HepG2 (cell line): ENCODE measurements at regions not wholly inside any gene's neighbourhood (a gene's known extent, or its start where the extent isn't known, plus 50 kb on each side); places are given as distances from the start of the nearest gene placed in this dataset.

ENCODE experiments used
- ATAC-seq: fragments of 200-7000 bp; cut with Tn5 transposase; 3 replicates; pipeline ENCODE4 v1.9.1; 2020; ENCODE audit warnings: mild to moderate bottlenecking, moderate library complexity
- BruUV-seq: library from RNA; stranded (reverse); fragments of 400-500 nt; replicated peaks from 2 replicates; lab custom pipeline; 2021; lab: Mats Ljungman, UMichigan
- CTCF ChIA-PET: fragments of 300-600 bp; formaldehyde crosslinking; extraction: SDS; loops from one replicate; lab custom pipeline; 2021; ENCODE audit warnings: low total read pairs, inconsistent platforms, low intra/inter-chr PET ratio; lab: Yijun Ruan, JAX
- POLR2A ChIA-PET: fragments of 350-600 bp; sonication (Branson Sonifier 250); formaldehyde crosslinking; loops from one replicate; lab custom pipeline; 2020; ENCODE audit warnings: antibody characterized with exemption, inconsistent platforms; lab: Yijun Ruan, JAX
- DNase-seq: peaks from one replicate; pipeline ENCODE4 v3.0.0-alpha.2; 2015; ENCODE audit warnings: low spot score
- FAIRE-seq: peaks from 3 replicates; lab custom pipeline; 2011; peaks lifted over from hg19 to GRCh38; lab: Jason Lieb, UNC
- H2AFZ ChIP-seq: one replicate; pipeline ENCODE4 v1.6.1; 2011; ENCODE audit warnings: low read length, inconsistent platforms
- H3K27ac ChIP-seq: fragments of 300-600 bp; 3 replicates; pipeline ENCODE4 v1.8.0; 2011; ENCODE audit warnings: mixed run types, mild to moderate bottlenecking, mixed read lengths, low read length, inconsistent platforms; ENCODE audit not compliant: insufficient read depth; ENCODE audit errors: extremely low read length
- H3K27me3 ChIP-seq, 2 experiments: fragments of 200-600 bp in 1 of 2; 2 replicates in 1 of 2; 3 replicates in 1 of 2; pipeline versions ENCODE4 v1.6.0 to v1.8.0; 2011; ENCODE audit warnings: low read length in 2 of 2, mild to moderate bottlenecking in 2 of 2, moderate library complexity in 2 of 2, inconsistent platforms in 1 of 2; ENCODE audit not compliant: insufficient read depth in 2 of 2, control insufficient read depth in 1 of 2
- H3K36me3 ChIP-seq, 2 experiments: fragments of 200-600 bp in 1 of 2; replicated peaks in 1 of 2; 2 replicates in 1 of 2; 3 replicates in 1 of 2; pipeline versions ENCODE4 v1.5.1 to v1.8.0; 2011; ENCODE audit warnings: low read length in 2 of 2, inconsistent platforms in 1 of 2; ENCODE audit not compliant: insufficient read depth in 2 of 2, control insufficient read depth in 1 of 2
- H3K4me1 ChIP-seq: 2 replicates; pipeline ENCODE4 v1.5.1; 2012; ENCODE audit warnings: low read length, inconsistent platforms; ENCODE audit not compliant: insufficient read depth
- H3K4me2 ChIP-seq: 2 replicates; pipeline ENCODE4 v1.6.0; 2011; ENCODE audit warnings: low read depth, low read length, inconsistent platforms
- H3K4me3 ChIP-seq, 3 experiments: fragments of 200-600 bp in 1 of 3; sonication (generic), shearing (Covaris generic) in 1 of 3; replicated peaks in 1 of 3; 2 replicates each; pipeline ENCODE4 v1.5.1; 2011 to 2016; ENCODE audit warnings: low read length in 3 of 3, inconsistent platforms in 2 of 3, low read depth in 2 of 3, mild to moderate bottlenecking in 2 of 3, control low read depth in 1 of 3, mixed read lengths in 1 of 3; ENCODE audit not compliant: insufficient read depth in 1 of 3
- H3K79me2 ChIP-seq: one replicate; pipeline ENCODE4 v1.6.1; 2011; ENCODE audit warnings: low read length, inconsistent platforms; ENCODE audit not compliant: insufficient read depth
- H3K9ac ChIP-seq: 2 replicates; pipeline ENCODE4 v1.6.0; 2011; ENCODE audit warnings: mild to moderate bottlenecking, low read depth, low read length, inconsistent platforms; ENCODE audit not compliant: insufficient read depth
- H3K9me3 ChIP-seq: 2 replicates; pipeline ENCODE4 v1.5.1; 2012; ENCODE audit warnings: mild to moderate bottlenecking, low read length
- H4K20me1 ChIP-seq: 2 replicates; pipeline ENCODE4 v1.6.0; 2011; ENCODE audit warnings: inconsistent platforms, mild to moderate bottlenecking, low read length, moderate library complexity; ENCODE audit not compliant: insufficient read depth
- BRD4 ChIP-seq: sonication (generic); formaldehyde crosslinking; IDR thresholded peaks from 2 replicates; pipeline ENCODE4 v1.4.0; 2020; ENCODE audit warnings: missing genetic modification reagents
- E2F2 ChIP-seq: sonication (generic); formaldehyde crosslinking; IDR thresholded peaks from 2 replicates; pipeline ENCODE4 v1.4.0; 2020; ENCODE audit warnings: missing genetic modification reagents, borderline replicate concordance
- ESRRA ChIP-seq: sonication (generic); formaldehyde crosslinking; IDR thresholded peaks from 2 replicates; pipeline ENCODE4 v1.5.1; 2020; ENCODE audit warnings: mild to moderate bottlenecking, low read depth, missing genetic modification reagents
- FLYWCH1 ChIP-seq: sonication (generic); formaldehyde crosslinking; IDR thresholded peaks from 2 replicates; pipeline ENCODE4 v1.8.1; 2023; ENCODE audit warnings: mild to moderate bottlenecking, missing genetic modification reagents
- FOXJ3 ChIP-seq: sonication (generic); formaldehyde crosslinking; IDR thresholded peaks from 2 replicates; pipeline ENCODE4 v1.4.0; 2020; ENCODE audit warnings: missing genetic modification reagents, mild to moderate bottlenecking, borderline replicate concordance
- GABPB1 ChIP-seq: IDR thresholded peaks from 2 replicates; pipeline ENCODE4 v1.6.1; 2016; ENCODE audit warnings: mild to moderate bottlenecking, missing genetic modification reagents, moderate library complexity, missing compliant biosample characterization
- SKIL ChIP-seq: sonication (generic); formaldehyde crosslinking; IDR thresholded peaks from 2 replicates; pipeline ENCODE4 v1.8.0; 2022; ENCODE audit warnings: missing genetic modification reagents, mild to moderate bottlenecking, moderate library complexity, borderline replicate concordance
- STAT6 ChIP-seq: sonication (generic); formaldehyde crosslinking; IDR thresholded peaks from 2 replicates; pipeline ENCODE4 v1.4.0; 2020; ENCODE audit warnings: missing genetic modification reagents, mild to moderate bottlenecking, borderline replicate concordance
- USF2 ChIP-seq, 2 experiments: sonication (generic) in 1 of 2; formaldehyde crosslinking in 1 of 2; IDR thresholded peaks; 2 replicates each; pipeline versions ENCODE4 v1.5.1 to v1.6.1; 2011 to 2020; ENCODE audit warnings: borderline replicate concordance in 1 of 2, low read depth in 1 of 2, low read length in 1 of 2, mild to moderate bottlenecking in 1 of 2, missing genetic modification reagents in 1 of 2, moderate library complexity in 1 of 2
- ZBTB26 ChIP-seq: IDR thresholded peaks from 2 replicates; pipeline ENCODE4 v1.6.1; 2016; ENCODE audit warnings: missing compliant biosample characterization, missing genetic modification reagents, borderline replicate concordance
- ZNF205 ChIP-seq: IDR thresholded peaks from 2 replicates; pipeline ENCODE4 v1.6.1; 2018; ENCODE audit warnings: missing biosample characterization, missing genetic modification reagents
- ZNF383 ChIP-seq: sonication (generic); formaldehyde crosslinking; IDR thresholded peaks from 2 replicates; pipeline ENCODE4 v1.4.0; 2020; ENCODE audit warnings: missing genetic modification reagents, mild to moderate bottlenecking, borderline replicate concordance
- ZNF549 ChIP-seq: sonication (generic); formaldehyde crosslinking; IDR thresholded peaks from 2 replicates; pipeline ENCODE4 v1.5.0; 2020; ENCODE audit warnings: missing genetic modification reagents
- WGBS: methylation state at CpG from one replicate; pipeline ENCODE4 v1.1.6; 2017; ENCODE audit warnings: low lambda C conversion rate; 5-methylcytosine and 5-hydroxymethylcytosine counted together
- in situ Hi-C: cut with HindIII; loops from 2 replicates; pipeline ENCODE4 v1.10.0; 2017; ENCODE audit warnings: low pct_unique_long_range_greater_than_20kb; ENCODE audit not compliant: extremely low pct_ligation_motif_present
- intact Hi-C: fragments of 100-400 bp; cut with micrococcal nuclease; formaldehyde crosslinking; loops from one replicate; pipeline ENCODE4 v1.10.0; 2022; ENCODE audit not compliant: unreplicated experiment

- no peak for TF ChIP-seq SKIL (CRISPR knock-in tag)
- TF ChIP-seq ZNF383 (CRISPR knock-in tag): no peak
- no peak for TF ChIP-seq ZBTB26
Measured at GRCh38 chr2:149892563-149892962, 305.0 kb upstream of the MMADHC start (continued).

- H2AFZ ChIP-seq: no peak overlapping the region
- H3K4me1 ChIP-seq: no peaks in the 10 kb centered on the region
- H3K4me2 ChIP-seq: no peak overlapping the region
- no peaks in the 10 kb centered on the region for H3K27me3 ChIP-seq
- POLR2A ChIA-PET: no interaction called here
- CTCF ChIA-PET: no interaction called here
- WGBS: 3% methylated on average over 2 of the region's 2 CpGs
- no peaks in the 10 kb centered on the region for H3K79me2 ChIP-seq
- H3K9me3 ChIP-seq: peaks cover 35% of the 10 kb centered on the region
- intact Hi-C loops: no loop called here
- H3K9ac ChIP-seq: no peak overlapping the region
- no peak overlapping the region for H3K27ac ChIP-seq
- BruUV-seq: no TSS peak
- FAIRE-seq: no peak
- no peaks in the 10 kb centered on the region for H4K20me1 ChIP-seq
- no peak overlapping the region for H3K4me3 ChIP-seq
- ATAC-seq: no peak
- DNase-seq: no peak
- in situ Hi-C loops: no loop called here
- no peaks in the 10 kb centered on the region for H3K36me3 ChIP-seq
- TF ChIP-seq ESRRA (no peak), BRD4 (CRISPR knock-in tag) (no peak), ZNF549 (CRISPR knock-in tag) (no peak), ZNF205 (CRISPR knock-in tag) (no peak), STAT6 (no peak), GABPB1 (CRISPR knock-in tag) (no peak), FLYWCH1 (no peak), FOXJ3 (CRISPR knock-in tag) (no peak), USF2 (IDR thresholded peaks at IDR 0.05; ENCODE audit: low read depth, low read length) (no peak), USF2 (CRISPR knock-in tag; IDR thresholded peaks at IDR 0.05; ENCODE audit: borderline replicate concordance) (no peak), E2F2 (no peak)
Measured at GRCh38 chr2:149885946-149886345, 298.4 kb upstream of the MMADHC start.
